ENCODE measurements at regions not wholly inside any gene's neighbourhood (a gene's known extent, or its start where the extent isn't known, plus 50 kb on each side); places are given as distances from the start of the nearest gene placed in this dataset.

DNA sequence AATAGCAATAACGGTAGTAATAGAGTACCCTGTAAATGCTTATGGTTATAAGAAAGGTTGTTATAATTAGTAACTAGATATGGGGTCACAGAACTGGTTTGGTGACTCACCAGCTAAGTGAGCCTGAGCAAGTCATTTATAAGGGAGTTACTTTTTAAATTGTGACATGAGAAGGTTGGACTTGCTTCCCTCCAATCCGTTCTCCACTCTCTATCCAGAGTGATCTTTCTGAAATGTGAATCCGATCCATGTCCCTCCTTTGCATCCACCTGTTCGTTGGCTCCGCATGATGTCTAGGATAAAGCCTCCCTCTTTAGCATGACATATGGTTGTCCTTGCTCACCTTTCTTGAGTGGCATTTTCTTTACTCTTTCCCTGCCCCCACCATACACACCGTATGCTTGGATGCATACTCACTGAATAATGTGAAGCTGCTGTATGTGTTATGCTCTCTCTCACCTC lies 83.1 kb downstream of the CDC42EP3 start:
- no peaks in the 10 kb centered on the region for H3K4me1 ChIP-seq (ENCODE audit: low read depth, poor library complexity, severe bottlenecking)
- no peaks in the 10 kb centered on the region for H3K79me2 ChIP-seq (ENCODE audit: insufficient read depth, low read depth)
- no peak overlapping the region for H3K4me2 ChIP-seq
- no peak overlapping the region for H3K9ac ChIP-seq
- no peaks in the 10 kb centered on the region for H4K20me1 ChIP-seq (ENCODE audit: insufficient read depth)
- no peak overlapping the region for H2AFZ ChIP-seq (ENCODE audit: low read depth)
- H3K36me3 ChIP-seq (ENCODE audit: insufficient read depth), result no peaks in the 10 kb centered on the region
- no peaks in the 10 kb centered on the region for H3K27me3 ChIP-seq (ENCODE audit: insufficient read depth, low read depth)
- no peak overlapping the region for H3K27ac ChIP-seq
- TF ChIP-seq, protein P1, sequence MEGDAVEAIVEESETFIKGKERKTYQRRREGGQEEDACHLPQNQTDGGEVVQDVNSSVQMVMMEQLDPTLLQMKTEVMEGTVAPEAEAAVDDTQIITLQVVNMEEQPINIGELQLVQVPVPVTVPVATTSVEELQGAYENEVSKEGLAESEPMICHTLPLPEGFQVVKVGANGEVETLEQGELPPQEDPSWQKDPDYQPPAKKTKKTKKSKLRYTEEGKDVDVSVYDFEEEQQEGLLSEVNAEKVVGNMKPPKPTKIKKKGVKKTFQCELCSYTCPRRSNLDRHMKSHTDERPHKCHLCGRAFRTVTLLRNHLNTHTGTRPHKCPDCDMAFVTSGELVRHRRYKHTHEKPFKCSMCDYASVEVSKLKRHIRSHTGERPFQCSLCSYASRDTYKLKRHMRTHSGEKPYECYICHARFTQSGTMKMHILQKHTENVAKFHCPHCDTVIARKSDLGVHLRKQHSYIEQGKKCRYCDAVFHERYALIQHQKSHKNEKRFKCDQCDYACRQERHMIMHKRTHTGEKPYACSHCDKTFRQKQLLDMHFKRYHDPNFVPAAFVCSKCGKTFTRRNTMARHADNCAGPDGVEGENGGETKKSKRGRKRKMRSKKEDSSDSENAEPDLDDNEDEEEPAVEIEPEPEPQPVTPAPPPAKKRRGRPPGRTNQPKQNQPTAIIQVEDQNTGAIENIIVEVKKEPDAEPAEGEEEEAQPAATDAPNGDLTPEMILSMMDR (conservative IDR thresholded peaks at IDR 0.05; ENCODE audit: low read depth, low read length), result no peak
- no peak overlapping the region for H3K4me3 ChIP-seq (IDR thresholded peaks at IDR 0.05; ENCODE audit: insufficient read depth, low read depth, low read length)

DNA sequence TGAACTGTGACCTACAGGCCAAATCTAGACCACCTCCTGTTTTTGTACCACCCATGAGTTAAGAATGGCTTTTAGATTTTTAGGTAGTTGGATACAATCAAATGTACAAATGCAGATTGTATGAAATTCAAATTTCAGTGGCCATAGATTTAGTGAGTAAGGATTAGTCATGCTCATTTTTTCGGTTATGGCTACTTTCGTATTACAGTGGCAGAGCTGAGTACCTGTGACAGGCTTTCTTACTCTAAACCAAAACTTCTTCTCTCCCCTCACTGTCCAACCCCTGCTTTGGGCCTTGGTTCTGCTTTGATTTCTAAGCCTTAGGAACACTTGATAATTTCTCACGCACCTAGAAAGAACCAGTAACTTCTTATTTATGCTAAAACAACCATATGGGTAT lies 82.1 kb downstream of the CDC42EP3 start:
- H3K27ac ChIP-seq, result no peak overlapping the region

DNA sequence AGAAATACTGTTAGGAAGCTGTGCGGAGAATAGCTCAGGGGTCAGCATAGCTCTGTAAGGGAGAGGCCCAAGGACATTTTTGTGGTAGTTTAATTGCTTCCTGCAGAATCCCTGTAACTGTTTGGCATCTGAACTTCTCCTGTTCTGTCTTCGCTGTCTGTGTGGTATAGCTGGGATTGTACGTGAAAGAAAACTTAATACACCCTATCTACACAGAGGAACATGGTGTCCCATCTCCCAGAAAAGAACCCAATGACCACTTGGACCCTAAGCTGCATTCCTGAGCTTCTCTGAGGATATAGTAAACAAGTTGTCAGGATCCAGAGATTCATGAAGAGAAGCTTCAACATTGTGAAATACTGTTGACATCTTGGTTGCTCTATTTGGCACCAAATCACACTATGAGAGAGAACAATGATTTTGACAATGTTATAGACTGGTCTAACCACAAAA lies 81.3 kb downstream of the CDC42EP3 start:
- H3K79me2 ChIP-seq (ENCODE audit: insufficient read depth, low read depth), result no peaks in the 10 kb centered on the region
- no peak overlapping the region for H3K9ac ChIP-seq
- H3K36me3 ChIP-seq (ENCODE audit: insufficient read depth), result no peaks in the 10 kb centered on the region
- no peaks in the 10 kb centered on the region for H3K4me1 ChIP-seq (ENCODE audit: low read depth, poor library complexity, severe bottlenecking)
- no peak overlapping the region for H3K4me2 ChIP-seq
- H2AFZ ChIP-seq (ENCODE audit: low read depth), result no peak overlapping the region
- no peak overlapping the region for H3K27ac ChIP-seq
- TF ChIP-seq, protein P1 (conservative IDR thresholded peaks at IDR 0.05; ENCODE audit: low read depth, low read length), result no peak
- H3K27me3 ChIP-seq (ENCODE audit: insufficient read depth, low read depth), result no peaks in the 10 kb centered on the region
- H3K4me3 ChIP-seq (IDR thresholded peaks at IDR 0.05; ENCODE audit: insufficient read depth, low read depth, low read length), result no peak overlapping the region
- H4K20me1 ChIP-seq (ENCODE audit: insufficient read depth), result no peaks in the 10 kb centered on the region

More for the DNA sequence above, 82.1 kb downstream of the CDC42EP3 start:
- TF ChIP-seq, protein P1 (conservative IDR thresholded peaks at IDR 0.05; ENCODE audit: low read depth, low read length), result no peak
- Histone ChIP-seq H3K79me2 (ENCODE audit: insufficient read depth, low read depth) (no peaks in the 10 kb centered on the region), H3K4me3 (IDR thresholded peaks at IDR 0.05; ENCODE audit: insufficient read depth, low read depth, low read length) (no peak overlapping the region), H3K27me3 (ENCODE audit: insufficient read depth, low read depth) (no peaks in the 10 kb centered on the region), H3K36me3 (ENCODE audit: insufficient read depth) (no peaks in the 10 kb centered on the region), H3K9ac (no peak overlapping the region), H2AFZ (ENCODE audit: low read depth) (no peak overlapping the region), H4K20me1 (ENCODE audit: insufficient read depth) (no peaks in the 10 kb centered on the region), H3K4me1 (ENCODE audit: low read depth, poor library complexity, severe bottlenecking) (no peaks in the 10 kb centered on the region), H3K4me2 (no peak overlapping the region)
